K562 (cell line): ENCODE measurements at regions not wholly inside any gene's neighbourhood (a gene's known extent, or its start where the extent isn't known, plus 50 kb on each side); places are given as distances from the start of the nearest gene placed in this dataset.

Experiments used
- ATAC-seq: fragments of 200-7000 bp; cut with Tn5 transposase; 3 replicates; pipeline ENCODE4 v1.9.1; 2020; ENCODE audit warnings: moderate library complexity
- BruUV-seq: library from RNA; stranded (reverse); fragments of 400-500 nt; replicated peaks from 2 replicates; lab custom pipeline; 2021; lab: Mats Ljungman, UMichigan
- CTCF ChIA-PET: fragments of 300-600 bp; formaldehyde crosslinking; extraction: SDS; loops from one replicate; lab custom pipeline; 2021; ENCODE audit warnings: low intra/inter-chr PET ratio; lab: Yijun Ruan, JAX
- POLR2A ChIA-PET: fragments of 300-600, 350-650 bp; sonication (Branson Sonifier 250); formaldehyde crosslinking; extraction: SDS; loops from one replicate; lab custom pipeline; 2021; ENCODE audit warnings: antibody characterized with exemption, inconsistent platforms; lab: Yijun Ruan, JAX
- DNase-seq, 4 experiments: peaks; one replicate each; pipeline versions ENCODE4 v3.0.0 to v3.0.0-alpha.2; 2011 to 2018; ENCODE audit warnings: low spot score in 3 of 4, mixed read lengths in 3 of 4; ENCODE audit errors: extremely low read depth in 1 of 4
- FAIRE-seq: peaks from 2 replicates; lab custom pipeline; 2011; peaks lifted over from hg19 to GRCh38; lab: Jason Lieb, UNC
- H2AFZ ChIP-seq: 2 replicates; pipeline ENCODE4 v1.6.0; 2011; ENCODE audit warnings: low read depth, low read length, control low read depth, inconsistent platforms
- H3K27ac ChIP-seq: fragments of 200-600 bp; 3 replicates; pipeline ENCODE4 v1.8.0; 2011; ENCODE audit warnings: low read depth, mild to moderate bottlenecking, control low read depth, inconsistent platforms, low read length, moderate library complexity, mixed read lengths; ENCODE audit errors: extremely low read depth
- H3K27me3 ChIP-seq, 2 experiments: fragments of 300-600 bp in 1 of 2; 2 replicates in 1 of 2; 3 replicates in 1 of 2; pipeline versions ENCODE4 v1.6.0 to v1.8.0; 2011; ENCODE audit warnings: inconsistent platforms in 2 of 2, low read length in 2 of 2, mild to moderate bottlenecking in 1 of 2, mixed read lengths in 1 of 2, moderate library complexity in 1 of 2; ENCODE audit not compliant: control insufficient read depth in 2 of 2, insufficient read depth in 2 of 2
- H3K36me3 ChIP-seq: fragments of 300-600 bp; 3 replicates; pipeline ENCODE4 v1.8.0; 2011; ENCODE audit warnings: mild to moderate bottlenecking, low read length, inconsistent platforms; ENCODE audit not compliant: control insufficient read depth, insufficient read depth
- H3K4me1 ChIP-seq, 2 experiments: fragments of 200-600 bp in 1 of 2; replicated peaks in 1 of 2; 2 replicates in 1 of 2; 3 replicates in 1 of 2; pipeline versions ENCODE4 v1.5.1 to v1.8.0; 2011; ENCODE audit warnings: inconsistent platforms in 2 of 2, low read length in 2 of 2, mild to moderate bottlenecking in 1 of 2, mixed read lengths in 1 of 2, moderate library complexity in 1 of 2; ENCODE audit not compliant: control insufficient read depth in 2 of 2, insufficient read depth in 2 of 2
- H3K4me2 ChIP-seq: 2 replicates; pipeline ENCODE4 v1.6.1; 2011; ENCODE audit warnings: low read length, control low read depth, inconsistent platforms, mixed read lengths; ENCODE audit not compliant: insufficient read depth
- H3K4me3 ChIP-seq: fragments of 200-600 bp; sonication (generic), shearing (Covaris generic); 2 replicates; pipeline ENCODE4 v1.5.1; 2016; ENCODE audit warnings: control low read depth, inconsistent platforms
- H3K79me2 ChIP-seq: fragments of 200-600 bp; 3 replicates; pipeline ENCODE4 v1.8.0; 2011; ENCODE audit warnings: low read length, inconsistent platforms; ENCODE audit not compliant: control insufficient read depth, insufficient read depth
- H3K9ac ChIP-seq, 2 experiments: 2 replicates each; pipeline versions ENCODE4 v1.6.0 to v1.6.1; 2011; ENCODE audit warnings: low read depth in 2 of 2, low read length in 2 of 2, control low read depth in 1 of 2, inconsistent platforms in 1 of 2, mild to moderate bottlenecking in 1 of 2, mixed read lengths in 1 of 2; ENCODE audit not compliant: insufficient read depth in 1 of 2
- H3K9me1 ChIP-seq: one replicate; pipeline ENCODE4 v1.6.0; 2011; ENCODE audit warnings: inconsistent platforms, mild to moderate bottlenecking, low read length, moderate library complexity; ENCODE audit not compliant: control insufficient read depth, insufficient read depth
- H3K9me3 ChIP-seq: replicated peaks from 2 replicates; pipeline ENCODE4 v1.5.1; 2011; ENCODE audit warnings: low read depth, low read length, inconsistent platforms; ENCODE audit not compliant: control insufficient read depth, insufficient read depth
- H4K20me1 ChIP-seq: replicated peaks from 2 replicates; pipeline ENCODE4 v1.6.1; 2011; ENCODE audit warnings: low read length, inconsistent platforms, mixed read lengths; ENCODE audit not compliant: control insufficient read depth, insufficient read depth
- CTBP1 ChIP-seq: fragments of 450-650 bp; IDR thresholded peaks from 2 replicates; pipeline ENCODE4 v1.6.1; 2016; ENCODE audit warnings: borderline replicate concordance
- FOS ChIP-seq: IDR thresholded peaks from 3 replicates; pipeline ENCODE4 v1.6.1; 2011; ENCODE audit not compliant: insufficient read length; ENCODE audit errors: extremely low read depth
- KDM1A ChIP-seq, 2 experiments: fragments of 450-650 bp; IDR thresholded peaks; 2 replicates each; pipeline ENCODE4 v1.6.1; 2016; ENCODE audit warnings: mild to moderate bottlenecking in 2 of 2
- RUNX1 ChIP-seq: sonication (generic); IDR thresholded peaks from 2 replicates; pipeline ENCODE4 v1.6.1; 2016; ENCODE audit warnings: antibody characterized with exemption, low read depth
- ZNF431 ChIP-seq: sonication (generic); formaldehyde crosslinking; IDR thresholded peaks from 2 replicates; pipeline ENCODE4 v1.8.0; 2022; ENCODE audit warnings: mild to moderate bottlenecking, missing genetic modification reagents
- WGBS: fragments of 100-300 bp; shearing (Covaris generic); methylation state at CpG from one replicate; pipeline ENCODE4 v1.1.6; 2016; ENCODE audit warnings: low coverage, mixed read lengths; ENCODE audit not compliant: insufficient coverage; ENCODE audit errors: missing lambda C conversion rate; 5-methylcytosine and 5-hydroxymethylcytosine counted together
- in situ Hi-C: fragments of 300-500 bp; cut with MboI; formaldehyde crosslinking; loops from 4 replicates; pipeline ENCODE4 v1.15.0; 2018; ENCODE audit warnings: inconsistent platforms, mixed read lengths
- intact Hi-C: fragments of 100-400 bp; cut with micrococcal nuclease; formaldehyde crosslinking; loops from 2 replicates; pipeline ENCODE4 v1.14.2; 2022
- TF ChIP-seq, protein P1 (sequence below): fragments of 450-650 bp; formaldehyde crosslinking; IDR thresholded peaks from 2 replicates; pipeline ENCODE4 v1.4.0; 2022; ENCODE audit warnings: missing genetic modification characterization
- TF ChIP-seq, protein P2 (sequence below), 2 experiments: fragments of 150-350 bp in 1 of 2; IDR thresholded peaks; 2 replicates each; pipeline ENCODE4 v1.6.1; 2012 to 2016; ENCODE audit warnings: low read depth in 2 of 2, low read length in 2 of 2, mild to moderate bottlenecking in 1 of 2, moderate library complexity in 1 of 2

DNA sequence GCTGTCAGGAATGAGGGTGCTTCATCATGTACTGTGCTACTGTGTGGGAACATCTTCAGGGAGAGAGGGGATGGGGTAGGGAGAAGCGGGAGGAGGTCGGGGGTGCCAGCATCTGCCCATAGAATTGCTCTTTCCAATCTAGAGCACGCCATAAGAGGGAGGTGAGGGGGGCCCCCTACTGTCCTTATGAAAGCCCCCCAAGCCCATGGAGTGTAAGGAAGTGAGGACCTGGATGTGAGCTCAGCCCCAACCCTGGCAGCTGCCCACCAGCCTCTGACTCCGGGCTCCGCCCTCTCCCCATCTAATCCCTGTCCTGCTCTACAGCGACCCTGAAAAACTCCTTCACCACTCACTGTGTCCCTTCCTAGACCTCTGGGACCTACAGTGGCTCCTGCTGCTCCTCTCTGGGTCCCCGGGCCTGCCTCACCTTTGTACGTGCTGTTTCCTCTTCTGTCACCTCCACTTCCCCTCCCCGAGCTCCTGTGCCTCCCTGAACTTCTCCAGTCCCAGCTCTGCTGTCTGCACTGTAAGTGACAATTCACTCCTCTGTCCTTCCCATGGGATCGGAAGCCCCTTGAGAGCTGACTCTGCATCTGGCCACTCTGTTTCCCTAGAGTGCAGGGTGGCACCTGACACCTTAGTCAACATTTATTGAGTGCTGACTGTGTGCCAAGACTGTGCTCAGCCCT lies 269.4 kb downstream of the PTPRU start:
- TF ChIP-seq ZNF431 (CRISPR knock-in tag): no peak
- no peak for TF ChIP-seq CTBP1
- TF ChIP-seq, protein P1, sequence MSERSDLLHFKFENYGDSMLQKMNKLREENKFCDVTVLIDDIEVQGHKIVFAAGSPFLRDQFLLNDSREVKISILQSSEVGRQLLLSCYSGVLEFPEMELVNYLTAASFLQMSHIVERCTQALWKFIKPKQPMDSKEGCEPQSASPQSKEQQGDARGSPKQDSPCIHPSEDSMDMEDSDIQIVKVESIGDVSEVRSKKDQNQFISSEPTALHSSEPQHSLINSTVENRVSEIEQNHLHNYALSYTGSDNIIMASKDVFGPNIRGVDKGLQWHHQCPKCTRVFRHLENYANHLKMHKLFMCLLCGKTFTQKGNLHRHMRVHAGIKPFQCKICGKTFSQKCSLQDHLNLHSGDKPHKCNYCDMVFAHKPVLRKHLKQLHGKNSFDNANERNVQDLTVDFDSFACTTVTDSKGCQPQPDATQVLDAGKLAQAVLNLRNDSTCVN (CRISPR knock-in tag): no peak
- TF ChIP-seq KDM1A (IDR thresholded peaks at IDR 0.05): no peak
- TF ChIP-seq, protein P2, sequence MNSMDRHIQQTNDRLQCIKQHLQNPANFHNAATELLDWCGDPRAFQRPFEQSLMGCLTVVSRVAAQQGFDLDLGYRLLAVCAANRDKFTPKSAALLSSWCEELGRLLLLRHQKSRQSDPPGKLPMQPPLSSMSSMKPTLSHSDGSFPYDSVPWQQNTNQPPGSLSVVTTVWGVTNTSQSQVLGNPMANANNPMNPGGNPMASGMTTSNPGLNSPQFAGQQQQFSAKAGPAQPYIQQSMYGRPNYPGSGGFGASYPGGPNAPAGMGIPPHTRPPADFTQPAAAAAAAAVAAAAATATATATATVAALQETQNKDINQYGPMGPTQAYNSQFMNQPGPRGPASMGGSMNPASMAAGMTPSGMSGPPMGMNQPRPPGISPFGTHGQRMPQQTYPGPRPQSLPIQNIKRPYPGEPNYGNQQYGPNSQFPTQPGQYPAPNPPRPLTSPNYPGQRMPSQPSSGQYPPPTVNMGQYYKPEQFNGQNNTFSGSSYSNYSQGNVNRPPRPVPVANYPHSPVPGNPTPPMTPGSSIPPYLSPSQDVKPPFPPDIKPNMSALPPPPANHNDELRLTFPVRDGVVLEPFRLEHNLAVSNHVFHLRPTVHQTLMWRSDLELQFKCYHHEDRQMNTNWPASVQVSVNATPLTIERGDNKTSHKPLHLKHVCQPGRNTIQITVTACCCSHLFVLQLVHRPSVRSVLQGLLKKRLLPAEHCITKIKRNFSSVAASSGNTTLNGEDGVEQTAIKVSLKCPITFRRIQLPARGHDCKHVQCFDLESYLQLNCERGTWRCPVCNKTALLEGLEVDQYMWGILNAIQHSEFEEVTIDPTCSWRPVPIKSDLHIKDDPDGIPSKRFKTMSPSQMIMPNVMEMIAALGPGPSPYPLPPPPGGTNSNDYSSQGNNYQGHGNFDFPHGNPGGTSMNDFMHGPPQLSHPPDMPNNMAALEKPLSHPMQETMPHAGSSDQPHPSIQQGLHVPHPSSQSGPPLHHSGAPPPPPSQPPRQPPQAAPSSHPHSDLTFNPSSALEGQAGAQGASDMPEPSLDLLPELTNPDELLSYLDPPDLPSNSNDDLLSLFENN (IDR thresholded peaks at IDR 0.05; ENCODE audit: low read depth in 2 of 2, low read length in 2 of 2): no peak
- TF ChIP-seq FOS: no peak
- no peak for TF ChIP-seq RUNX1
- TF ChIP-seq, all 486 proteins: peak for 0
- under 1% methylated on average over 10 of the region's 10 CpGs for WGBS
- no peaks in the 10 kb centered on the region for H3K9me3 ChIP-seq
- H2AFZ ChIP-seq: no peak overlapping the region
- H4K20me1 ChIP-seq: no peaks in the 10 kb centered on the region; the same call in 1 of the 2 replicates
- H3K9me1 ChIP-seq: no peaks in the 10 kb centered on the region
- no peaks in the 10 kb centered on the region for H3K79me2 ChIP-seq
- CTCF ChIA-PET: no interaction called here
- intact Hi-C loops: no loop called here
- no TSS peak for BruUV-seq
- POLR2A ChIA-PET: interaction anchor here (0.6 kb wide), 1 partner anchor 184 kb away, joined by 4 read pairs; no protein-coding TSS in a partner anchor
- ATAC-seq (no peak), DNase-seq (no peak), FAIRE-seq (no peak)
- H3K4me2 ChIP-seq: no peak overlapping the region
- H3K27ac ChIP-seq: no peak overlapping the region
- H3K4me1 ChIP-seq: no peaks in the 10 kb centered on the region
- peaks cover 4 to 14% of the 10 kb centered on the region in 2 experiments; a peak in 2 of 5 replicates for H3K27me3 ChIP-seq
- no peaks in the 10 kb centered on the region for H3K36me3 ChIP-seq
- in situ Hi-C loops: no loop called here
- no peak overlapping the region for H3K9ac ChIP-seq
- H3K4me3 ChIP-seq: no peak overlapping the region
